DND-41 (cell line): ENCODE measurements at regions not wholly inside any gene's neighbourhood (a gene's known extent, or its start where the extent isn't known, plus 50 kb on each side); places are given as distances from the start of the nearest gene placed in this dataset.
"Not testable (repeated sequence)": the region's sequence is repeated elsewhere in the genome, so short reads cannot be mapped to it uniquely, and the experiment has no call there.

Experiments used
- ATAC-seq: fragments of 200-7000 bp; cut with Tn5 transposase; 3 replicates; pipeline ENCODE4 v1.9.1; 2021; ENCODE audit warnings: low read depth; ENCODE audit not compliant: insufficient read depth
- DNase-seq: peaks from one replicate; pipeline ENCODE4 v3.0.0-alpha.2; 2020
- H2AFZ ChIP-seq: 2 replicates; pipeline ENCODE4 v1.6.0; 2012; ENCODE audit warnings: low read depth, low read length
- H3K27ac ChIP-seq: 2 replicates; pipeline ENCODE4 v1.5.1; 2012; ENCODE audit warnings: low read length, inconsistent platforms
- H3K27me3 ChIP-seq: fragments of 200-600 bp; sonication (generic); 2 replicates; pipeline ENCODE4 v1.6.0; 2012; ENCODE audit warnings: low read length, mild to moderate bottlenecking, inconsistent platforms; ENCODE audit not compliant: insufficient read depth, poor library complexity
- H3K36me3 ChIP-seq: 2 replicates; pipeline ENCODE4 v1.5.1; 2012; ENCODE audit warnings: low read length, inconsistent platforms; ENCODE audit not compliant: insufficient read depth
- H3K4me1 ChIP-seq: 2 replicates; pipeline ENCODE4 v1.5.1; 2012; ENCODE audit warnings: mild to moderate bottlenecking, low read length; ENCODE audit not compliant: insufficient read depth
- H3K4me2 ChIP-seq: 2 replicates; pipeline ENCODE4 v1.6.0; 2012; ENCODE audit warnings: mild to moderate bottlenecking, moderate library complexity, low read length, inconsistent platforms; ENCODE audit not compliant: insufficient read depth
- H3K4me3 ChIP-seq, 2 experiments: fragments of 200-600 bp in 1 of 2; shearing (Covaris generic) in 1 of 2; 2 replicates each; pipeline ENCODE4 v1.5.1; 2012 to 2016; ENCODE audit warnings: inconsistent platforms in 2 of 2, low read length in 2 of 2, mild to moderate bottlenecking in 2 of 2, low read depth in 1 of 2, moderate library complexity in 1 of 2
- H3K79me2 ChIP-seq: 2 replicates; pipeline ENCODE4 v1.6.0; 2012; ENCODE audit warnings: low read length, inconsistent platforms; ENCODE audit not compliant: insufficient read depth
- H3K9ac ChIP-seq: 2 replicates; pipeline ENCODE4 v1.6.0; 2012; ENCODE audit warnings: low read depth, mild to moderate bottlenecking, inconsistent platforms, low read length, moderate library complexity
- H3K9me3 ChIP-seq: 2 replicates; pipeline ENCODE4 v1.5.1; 2012; ENCODE audit warnings: low read length, moderate library complexity, mild to moderate bottlenecking, inconsistent platforms; ENCODE audit not compliant: insufficient read depth, severe bottlenecking
- H4K20me1 ChIP-seq: 2 replicates; pipeline ENCODE4 v1.6.0; 2012; ENCODE audit warnings: low read length; ENCODE audit not compliant: insufficient read depth
- EZH2 ChIP-seq: IDR thresholded peaks from 3 replicates; pipeline ENCODE4 v1.6.1; 2012; ENCODE audit warnings: borderline replicate concordance, low read depth, mild to moderate bottlenecking, moderate library complexity, low read length, inconsistent platforms; ENCODE audit not compliant: severe bottlenecking
- TF ChIP-seq, protein P1 (sequence below): IDR thresholded peaks from 2 replicates; pipeline ENCODE4 v1.5.1; 2012; ENCODE audit warnings: borderline replicate concordance, low read length, moderate library complexity, mild to moderate bottlenecking; ENCODE audit not compliant: poor library complexity, severe bottlenecking; ENCODE audit errors: extremely low read depth

DNA sequence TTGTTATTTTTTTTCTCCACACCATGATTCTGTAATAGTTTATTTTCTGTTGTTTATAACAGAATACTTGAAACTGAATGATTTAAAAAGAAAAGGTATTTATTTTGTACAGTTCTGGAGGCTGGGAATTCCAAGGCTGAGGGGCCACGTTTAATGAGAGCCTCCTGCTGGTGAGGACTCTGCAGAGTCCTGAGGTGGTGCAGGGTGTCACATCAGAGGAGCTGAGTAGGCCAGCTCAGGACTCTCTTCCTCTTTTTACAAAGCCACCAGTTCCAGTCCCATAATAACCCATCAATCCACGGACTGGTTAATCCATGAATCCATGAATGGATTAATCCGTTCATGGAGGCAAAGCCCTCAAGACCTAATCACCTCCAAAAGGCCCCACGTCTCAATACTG, 71.6 kb downstream of the TFAP2A start:
- Histone ChIP-seq H3K27me3 (no peaks in the 10 kb centered on the region), H4K20me1 (no peaks in the 10 kb centered on the region), H3K4me3 (no peak overlapping the region), H3K9me3 (no peaks in the 10 kb centered on the region), H3K79me2 (no peaks in the 10 kb centered on the region), H3K27ac (no peak overlapping the region), H3K36me3 (no peaks in the 10 kb centered on the region), H3K4me1 (no peaks in the 10 kb centered on the region), H2AFZ (no peak overlapping the region), H3K9ac (no peak overlapping the region), H3K4me2 (no peak overlapping the region)
- ATAC-seq (no peak), DNase-seq (no peak)
- TF ChIP-seq, protein P1, sequence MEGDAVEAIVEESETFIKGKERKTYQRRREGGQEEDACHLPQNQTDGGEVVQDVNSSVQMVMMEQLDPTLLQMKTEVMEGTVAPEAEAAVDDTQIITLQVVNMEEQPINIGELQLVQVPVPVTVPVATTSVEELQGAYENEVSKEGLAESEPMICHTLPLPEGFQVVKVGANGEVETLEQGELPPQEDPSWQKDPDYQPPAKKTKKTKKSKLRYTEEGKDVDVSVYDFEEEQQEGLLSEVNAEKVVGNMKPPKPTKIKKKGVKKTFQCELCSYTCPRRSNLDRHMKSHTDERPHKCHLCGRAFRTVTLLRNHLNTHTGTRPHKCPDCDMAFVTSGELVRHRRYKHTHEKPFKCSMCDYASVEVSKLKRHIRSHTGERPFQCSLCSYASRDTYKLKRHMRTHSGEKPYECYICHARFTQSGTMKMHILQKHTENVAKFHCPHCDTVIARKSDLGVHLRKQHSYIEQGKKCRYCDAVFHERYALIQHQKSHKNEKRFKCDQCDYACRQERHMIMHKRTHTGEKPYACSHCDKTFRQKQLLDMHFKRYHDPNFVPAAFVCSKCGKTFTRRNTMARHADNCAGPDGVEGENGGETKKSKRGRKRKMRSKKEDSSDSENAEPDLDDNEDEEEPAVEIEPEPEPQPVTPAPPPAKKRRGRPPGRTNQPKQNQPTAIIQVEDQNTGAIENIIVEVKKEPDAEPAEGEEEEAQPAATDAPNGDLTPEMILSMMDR: no peak
- TF ChIP-seq EZH2: no peak

DNA sequence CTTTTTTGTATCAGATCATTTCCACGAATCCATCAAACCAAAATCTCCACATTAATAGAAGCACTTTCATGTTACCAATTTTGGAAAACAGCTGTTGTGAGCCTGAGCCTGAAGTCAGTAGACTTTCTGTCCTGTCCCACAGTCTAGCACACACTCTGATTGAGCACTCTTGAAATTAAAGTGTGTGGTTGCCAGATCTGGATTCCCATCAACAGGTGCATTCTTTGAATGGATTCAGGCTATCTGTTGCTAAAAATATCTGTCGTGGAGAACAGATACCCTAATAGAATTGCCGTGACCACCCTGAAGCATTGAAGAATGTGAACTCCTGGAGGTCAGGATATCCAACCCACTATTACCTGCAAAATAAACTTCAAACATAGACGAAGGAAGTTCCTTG, 73.3 kb downstream of the TFAP2A start:
- Histone ChIP-seq H3K27me3 (no peaks in the 10 kb centered on the region), H4K20me1 (no peaks in the 10 kb centered on the region), H3K9me3 (no peaks in the 10 kb centered on the region), H3K4me3 (no peak overlapping the region), H3K4me2 (no peak overlapping the region), H3K79me2 (no peaks in the 10 kb centered on the region), H3K27ac (no peak overlapping the region), H2AFZ (no peak overlapping the region), H3K36me3 (no peaks in the 10 kb centered on the region), H3K9ac (no peak overlapping the region), H3K4me1 (no peaks in the 10 kb centered on the region)
- TF ChIP-seq, protein P1: no peak
- TF ChIP-seq EZH2: no peak
- DNase-seq: no peak
- no peak for ATAC-seq

DNA sequence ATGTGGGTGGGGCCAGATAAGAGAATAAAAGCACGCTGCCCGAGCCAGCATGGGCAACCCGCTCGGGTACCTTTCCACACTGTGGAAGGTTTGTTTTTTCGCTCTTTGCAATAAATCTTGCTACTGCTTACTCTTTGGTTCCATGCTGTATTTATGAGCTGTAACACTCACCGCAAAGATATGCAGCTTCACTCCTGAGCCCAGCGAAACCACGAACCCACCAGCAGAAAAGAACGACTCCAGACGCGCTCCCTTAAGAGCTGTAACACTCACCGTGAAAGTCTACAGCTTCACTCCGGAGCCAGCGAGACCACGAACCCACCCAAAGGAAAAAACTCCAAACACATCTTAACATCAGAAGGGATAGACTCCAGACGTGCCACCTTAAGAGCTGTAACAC, 76.7 kb downstream of the TFAP2A start:
- ATAC-seq (no peak), DNase-seq (no peak)
- H3K36me3 ChIP-seq: no peaks in the 10 kb centered on the region
- H3K4me1 ChIP-seq: no peaks in the 10 kb centered on the region
- H3K79me2 ChIP-seq: no peaks in the 10 kb centered on the region
- H3K4me2 ChIP-seq: no peak overlapping the region
- H3K9ac ChIP-seq: no peak overlapping the region
- no peak overlapping the region for H3K4me3 ChIP-seq
- no peaks in the 10 kb centered on the region for H4K20me1 ChIP-seq
- H3K27ac ChIP-seq: no peak overlapping the region
- TF ChIP-seq, protein P1: no peak
- TF ChIP-seq EZH2: no peak
- H2AFZ ChIP-seq: no peak overlapping the region
- H3K9me3 ChIP-seq: no peaks in the 10 kb centered on the region
- no peaks in the 10 kb centered on the region for H3K27me3 ChIP-seq

GRCh38 chr6:10337376-10337775, 77.5 kb downstream of the TFAP2A start:
- not testable (repeated sequence) for H3K4me1 ChIP-seq, H2AFZ ChIP-seq, H3K4me3 ChIP-seq, H4K20me1 ChIP-seq, H3K9ac ChIP-seq, H3K79me2 ChIP-seq, H3K27ac ChIP-seq, H3K4me2 ChIP-seq, H3K9me3 ChIP-seq, ATAC-seq, H3K36me3 ChIP-seq, H3K27me3 ChIP-seq, DNase-seq
